ENCODE measurements at regions not wholly inside any gene's neighbourhood (a gene's known extent, or its start where the extent isn't known, plus 50 kb on each side); places are given as distances from the start of the nearest gene placed in this dataset.

DNA sequence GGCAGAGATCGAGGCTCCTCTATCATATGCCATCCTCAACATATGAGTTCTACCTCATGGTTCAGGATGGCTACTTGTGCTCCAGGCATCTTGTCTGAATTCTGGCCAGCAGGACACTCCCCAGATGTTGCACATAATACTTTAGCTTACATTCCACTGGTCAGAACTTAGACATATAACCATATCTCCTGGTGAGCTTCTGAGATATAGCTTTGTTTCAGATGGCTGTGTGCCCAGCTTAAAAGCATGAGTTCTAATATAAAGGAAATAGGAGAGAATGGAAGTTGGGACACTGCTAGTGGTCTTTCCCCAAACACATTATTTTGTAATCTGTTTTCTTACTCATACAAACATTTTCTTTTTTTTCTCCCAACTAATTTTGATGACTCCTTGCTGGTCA lies 50.8 kb upstream of the IFRD1 start (continued):
- no peak for TF ChIP-seq CBX3 (IDR thresholded peaks at IDR 0.05; ENCODE audit: borderline replicate concordance in 1 of 2, low read length in 2 of 2)

DNA sequence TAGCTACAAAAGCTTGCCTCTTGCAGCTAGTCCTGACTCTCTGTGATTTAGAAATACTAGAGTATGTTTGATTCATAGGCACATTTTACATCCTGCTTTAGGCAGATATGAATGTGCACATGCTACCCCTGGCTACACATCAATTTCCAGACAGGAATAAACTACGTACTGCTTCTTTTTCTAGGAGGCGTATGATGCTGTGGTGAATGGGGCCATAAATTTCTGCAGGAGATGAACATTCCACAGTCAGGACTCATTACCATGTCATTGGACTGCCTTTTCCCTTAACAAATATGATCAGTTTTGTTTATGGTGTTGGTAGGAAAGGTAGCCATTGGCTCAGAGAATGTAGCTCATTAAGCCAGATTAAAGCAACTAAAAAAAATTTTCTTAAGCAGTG lies 50.1 kb upstream of the IFRD1 start:
- FAIRE-seq: no peak
- H3K27me3 ChIP-seq (ENCODE audit: control insufficient read depth in 2 of 2, insufficient read depth in 2 of 2, low read length in 2 of 2): peaks cover 4 to 10% of the 10 kb centered on the region in 2 experiments; a peak in 3 of 5 replicates
- TF ChIP-seq ZFX (CRISPR knock-in tag; IDR thresholded peaks at IDR 0.05): no peak
- no peak for TF ChIP-seq CAMTA2 (CRISPR knock-in tag; conservative IDR thresholded peaks at IDR 0.05)
- TF ChIP-seq, protein P1, sequence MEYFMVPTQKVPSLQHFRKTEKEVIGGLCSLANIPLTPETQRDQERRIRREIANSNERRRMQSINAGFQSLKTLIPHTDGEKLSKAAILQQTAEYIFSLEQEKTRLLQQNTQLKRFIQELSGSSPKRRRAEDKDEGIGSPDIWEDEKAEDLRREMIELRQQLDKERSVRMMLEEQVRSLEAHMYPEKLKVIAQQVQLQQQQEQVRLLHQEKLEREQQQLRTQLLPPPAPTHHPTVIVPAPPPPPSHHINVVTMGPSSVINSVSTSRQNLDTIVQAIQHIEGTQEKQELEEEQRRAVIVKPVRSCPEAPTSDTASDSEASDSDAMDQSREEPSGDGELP (CRISPR knock-in tag; IDR thresholded peaks at IDR 0.05; ENCODE audit: borderline replicate concordance): no peak
- TF ChIP-seq NCOA2 (IDR thresholded peaks at IDR 0.05; ENCODE audit: partially characterized antibody in 2 of 2): no peak
- no peak for TF ChIP-seq ZBTB7A (IDR thresholded peaks at IDR 0.05; ENCODE audit: borderline replicate concordance, control insufficient read depth, low read depth, low read length)
- TF ChIP-seq ESRRB (CRISPR knock-in tag; IDR thresholded peaks at IDR 0.05; ENCODE audit: borderline replicate concordance): no peak
- no peak for TF ChIP-seq CHCHD3 (CRISPR knock-in tag; IDR thresholded peaks at IDR 0.05)
- no peak for TF ChIP-seq KLF13 (tag; IDR thresholded peaks at IDR 0.05; ENCODE audit: borderline replicate concordance, low read depth)
- TF ChIP-seq EHMT2 (IDR thresholded peaks at IDR 0.05): no peak
- no peak for TF ChIP-seq NRF1 (conservative IDR thresholded peaks at IDR 0.05 in 1 of 2, IDR thresholded peaks at IDR 0.05 in 1 of 2)
- TF ChIP-seq NBN (IDR thresholded peaks at IDR 0.05; ENCODE audit: low read depth): no peak
- TF ChIP-seq, protein P2, sequence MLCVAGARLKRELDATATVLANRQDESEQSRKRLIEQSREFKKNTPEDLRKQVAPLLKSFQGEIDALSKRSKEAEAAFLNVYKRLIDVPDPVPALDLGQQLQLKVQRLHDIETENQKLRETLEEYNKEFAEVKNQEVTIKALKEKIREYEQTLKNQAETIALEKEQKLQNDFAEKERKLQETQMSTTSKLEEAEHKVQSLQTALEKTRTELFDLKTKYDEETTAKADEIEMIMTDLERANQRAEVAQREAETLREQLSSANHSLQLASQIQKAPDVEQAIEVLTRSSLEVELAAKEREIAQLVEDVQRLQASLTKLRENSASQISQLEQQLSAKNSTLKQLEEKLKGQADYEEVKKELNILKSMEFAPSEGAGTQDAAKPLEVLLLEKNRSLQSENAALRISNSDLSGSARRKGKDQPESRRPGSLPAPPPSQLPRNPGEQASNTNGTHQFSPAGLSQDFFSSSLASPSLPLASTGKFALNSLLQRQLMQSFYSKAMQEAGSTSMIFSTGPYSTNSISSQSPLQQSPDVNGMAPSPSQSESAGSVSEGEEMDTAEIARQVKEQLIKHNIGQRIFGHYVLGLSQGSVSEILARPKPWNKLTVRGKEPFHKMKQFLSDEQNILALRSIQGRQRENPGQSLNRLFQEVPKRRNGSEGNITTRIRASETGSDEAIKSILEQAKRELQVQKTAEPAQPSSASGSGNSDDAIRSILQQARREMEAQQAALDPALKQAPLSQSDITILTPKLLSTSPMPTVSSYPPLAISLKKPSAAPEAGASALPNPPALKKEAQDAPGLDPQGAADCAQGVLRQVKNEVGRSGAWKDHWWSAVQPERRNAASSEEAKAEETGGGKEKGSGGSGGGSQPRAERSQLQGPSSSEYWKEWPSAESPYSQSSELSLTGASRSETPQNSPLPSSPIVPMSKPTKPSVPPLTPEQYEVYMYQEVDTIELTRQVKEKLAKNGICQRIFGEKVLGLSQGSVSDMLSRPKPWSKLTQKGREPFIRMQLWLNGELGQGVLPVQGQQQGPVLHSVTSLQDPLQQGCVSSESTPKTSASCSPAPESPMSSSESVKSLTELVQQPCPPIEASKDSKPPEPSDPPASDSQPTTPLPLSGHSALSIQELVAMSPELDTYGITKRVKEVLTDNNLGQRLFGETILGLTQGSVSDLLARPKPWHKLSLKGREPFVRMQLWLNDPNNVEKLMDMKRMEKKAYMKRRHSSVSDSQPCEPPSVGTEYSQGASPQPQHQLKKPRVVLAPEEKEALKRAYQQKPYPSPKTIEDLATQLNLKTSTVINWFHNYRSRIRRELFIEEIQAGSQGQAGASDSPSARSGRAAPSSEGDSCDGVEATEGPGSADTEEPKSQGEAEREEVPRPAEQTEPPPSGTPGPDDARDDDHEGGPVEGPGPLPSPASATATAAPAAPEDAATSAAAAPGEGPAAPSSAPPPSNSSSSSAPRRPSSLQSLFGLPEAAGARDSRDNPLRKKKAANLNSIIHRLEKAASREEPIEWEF (CRISPR knock-in tag; IDR thresholded peaks at IDR 0.05): no peak
- TF ChIP-seq STAG1 (CRISPR knock-in tag; IDR thresholded peaks at IDR 0.05; ENCODE audit: borderline replicate concordance): no peak

More for the DNA sequence above, 50.1 kb upstream of the IFRD1 start:
- Histone ChIP-seq H3K27ac (ENCODE audit: extremely low read depth, low read depth, low read length) (no peak overlapping the region), H3K9me3 (replicated peaks; ENCODE audit: control insufficient read depth, insufficient read depth, low read depth, low read length) (no peaks in the 10 kb centered on the region), H4K20me1 (replicated peaks; ENCODE audit: control insufficient read depth, insufficient read depth, low read length) (no peaks in the 10 kb centered on the region), H3K9ac (ENCODE audit: insufficient read depth in 1 of 2, low read depth in 2 of 2, low read length in 2 of 2) (no peak overlapping the region), H3K36me3 (ENCODE audit: control insufficient read depth, insufficient read depth, low read length) (no peaks in the 10 kb centered on the region), H3K9me1 (ENCODE audit: control insufficient read depth, insufficient read depth, low read length) (no peaks in the 10 kb centered on the region), H3K79me2 (ENCODE audit: control insufficient read depth, insufficient read depth, low read length) (no peaks in the 10 kb centered on the region), H3K4me3 (no peak overlapping the region), H2AFZ (ENCODE audit: low read depth, low read length) (no peak overlapping the region), H3K4me1 (replicated peaks in 1 of 2; ENCODE audit: control insufficient read depth in 2 of 2, insufficient read depth in 2 of 2, low read length in 2 of 2) (peaks cover 0 to 9% of the 10 kb centered on the region in 2 experiments; a peak in 3 of 5 replicates), H3K4me2 (ENCODE audit: insufficient read depth, low read length) (no peak overlapping the region)
- BruUV-seq (replicated peaks): no TSS peak
- DNase-seq (ENCODE audit: extremely low read depth in 1 of 4, low spot score in 3 of 4): no peak
- in situ Hi-C loops (cut with MboI) (no loop called here), intact Hi-C loops (cut with micrococcal nuclease) (no loop called here)
- POLR2A ChIA-PET: no interaction called here
- 14% methylated on average over 2 of the region's 2 CpGs for WGBS (ENCODE audit: insufficient coverage, low coverage, missing lambda C conversion rate)
- CTCF ChIA-PET (ENCODE audit: low intra/inter-chr PET ratio): no interaction called here
- ATAC-seq: no peak
